ENCODE measurements at regions not wholly inside any gene's neighbourhood (a gene's known extent, or its start where the extent isn't known, plus 50 kb on each side); places are given as distances from the start of the nearest gene placed in this dataset.

- CTCF ChIA-PET, result no interaction called here
- no peak for DNase-seq (ENCODE audit: low read depth, low spot score)
- POLR2A ChIA-PET, result no interaction called here
- H3K4me3 ChIP-seq (ENCODE audit: low read depth, low read length), result no peak overlapping the region
- TF ChIP-seq CTCF (IDR thresholded peaks at IDR 0.05; ENCODE audit: insufficient read depth, low read length, missing control alignments), result no peak
These were observed 888.5 kb upstream of the SORCS1 start for GRCh38 chr10:108052981-108053380.

- TF ChIP-seq CTCF (IDR thresholded peaks at IDR 0.05; ENCODE audit: insufficient read depth, low read length, missing control alignments), result no peak
- POLR2A ChIA-PET, result no interaction called here
- DNase-seq (ENCODE audit: low read depth, low spot score), result no peak
- CTCF ChIA-PET, result no interaction called here
- H3K4me3 ChIP-seq (ENCODE audit: low read depth, low read length), result no peak overlapping the region
These were observed 886.7 kb upstream of the SORCS1 start for GRCh38 chr10:108051218-108051617.

GRCh38 chr10:108050626-108051025, 886.1 kb upstream of the SORCS1 start:
- TF ChIP-seq CTCF (IDR thresholded peaks at IDR 0.05; ENCODE audit: insufficient read depth, low read length, missing control alignments), result no peak
- ChIA-PET POLR2A (interaction anchor here (0.6 kb wide), 1 partner anchor 154 kb away, joined by 3 read pairs; no protein-coding TSS in a partner anchor), CTCF (no interaction called here)
- no peak for DNase-seq (ENCODE audit: low read depth, low spot score)
- H3K4me3 ChIP-seq (ENCODE audit: low read depth, low read length), result no peak overlapping the region

GRCh38 chr10:108049668-108050067, 885.2 kb upstream of the SORCS1 start:
- POLR2A ChIA-PET, result no interaction called here
- CTCF ChIA-PET, result no interaction called here
- DNase-seq (ENCODE audit: low read depth, low spot score), result no peak
- no peak overlapping the region for H3K4me3 ChIP-seq (ENCODE audit: low read depth, low read length)
- TF ChIP-seq CTCF (IDR thresholded peaks at IDR 0.05; ENCODE audit: insufficient read depth, low read length, missing control alignments), result no peak

- no peak for TF ChIP-seq CTCF (IDR thresholded peaks at IDR 0.05; ENCODE audit: insufficient read depth, low read length, missing control alignments)
- DNase-seq (ENCODE audit: low read depth, low spot score), result no peak
- no peak overlapping the region for H3K4me3 ChIP-seq (ENCODE audit: low read depth, low read length)
- ChIA-PET POLR2A (no interaction called here), CTCF (no interaction called here)
These were observed 884.4 kb upstream of the SORCS1 start for GRCh38 chr10:108048898-108049297.

- no peak for DNase-seq (ENCODE audit: low read depth, low spot score)
- CTCF ChIA-PET, result no interaction called here
- H3K4me3 ChIP-seq (ENCODE audit: low read depth, low read length), result no peak overlapping the region
- TF ChIP-seq CTCF (IDR thresholded peaks at IDR 0.05; ENCODE audit: insufficient read depth, low read length, missing control alignments), result no peak
- POLR2A ChIA-PET, result no interaction called here
These were observed 875.5 kb upstream of the SORCS1 start for GRCh38 chr10:108039821-108040584.

Measured in AG04449 (cell line).